GM23338 (cell line): ENCODE measurements at regions not wholly inside any gene's neighbourhood (a gene's known extent, or its start where the extent isn't known, plus 50 kb on each side); places are given as distances from the start of the nearest gene placed in this dataset.

Experiments used
- ATAC-seq: fragments of 200-7000 bp; cut with Tn5 transposase; 3 replicates; pipeline ENCODE4 v1.9.1; 2020
- DNase-seq: peaks from one replicate; pipeline ENCODE4 v3.0.0-alpha.2; 2015; ENCODE audit warnings: low spot score
- H2AFZ ChIP-seq: fragments of 200-600 bp; sonication (generic); 2 replicates; pipeline ENCODE4 v1.8.0; 2016; ENCODE audit warnings: antibody characterized with exemption, mild to moderate bottlenecking, moderate library complexity
- H3F3A ChIP-seq: fragments of 200-600 bp; sonication (generic); replicated peaks from 2 replicates; pipeline ENCODE4 v1.8.0; 2017; ENCODE audit warnings: antibody characterized with exemption, mixed run types, low read depth
- H3K27ac ChIP-seq: fragments of 200-600 bp; sonication (generic); 2 replicates; pipeline ENCODE4 v1.6.1; 2016; ENCODE audit warnings: low read depth
- H3K27me3 ChIP-seq: fragments of 200-600 bp; sonication (generic); 2 replicates; pipeline ENCODE4 v1.8.0; 2016; ENCODE audit warnings: mild to moderate bottlenecking, mixed run types, moderate library complexity; ENCODE audit not compliant: insufficient read depth
- H3K36me3 ChIP-seq: fragments of 200-600 bp; sonication (generic); 2 replicates; pipeline ENCODE4 v1.8.0; 2016; ENCODE audit warnings: mild to moderate bottlenecking; ENCODE audit not compliant: insufficient read depth
- H3K4me1 ChIP-seq: fragments of 200-600 bp; sonication (generic); 2 replicates; pipeline ENCODE4 v1.8.0; 2016; ENCODE audit warnings: mild to moderate bottlenecking, moderate library complexity; ENCODE audit not compliant: insufficient read depth
- H3K4me2 ChIP-seq: fragments of 200-600 bp; sonication (generic); 2 replicates; pipeline ENCODE4 v1.7.1; 2017; ENCODE audit warnings: mixed run types
- H3K4me3 ChIP-seq: fragments of 200-600 bp; sonication (generic); 2 replicates; pipeline ENCODE4 v1.6.1; 2016; ENCODE audit warnings: mixed run types
- H3K79me2 ChIP-seq: fragments of 200-600 bp; sonication (generic); replicated peaks from 2 replicates; pipeline ENCODE4 v1.8.0; 2017; ENCODE audit warnings: mild to moderate bottlenecking; ENCODE audit not compliant: insufficient read depth
- H3K9me2 ChIP-seq: fragments of 200-600 bp; sonication (generic); 2 replicates; pipeline ENCODE4 v1.8.0; 2017; ENCODE audit not compliant: insufficient read depth
- H4K20me1 ChIP-seq: fragments of 200-600 bp; sonication (generic); replicated peaks from 2 replicates; pipeline ENCODE4 v1.8.0; 2017; ENCODE audit warnings: mild to moderate bottlenecking; ENCODE audit not compliant: insufficient read depth
- H3K27ac Mint-ChIP-seq: 2 replicates; pipeline ENCODE4 v1.8.0; 2020; ENCODE audit warnings: inconsistent platforms, mild to moderate bottlenecking, moderate library complexity, mixed read lengths
- H3K27me3 Mint-ChIP-seq: 3 replicates; pipeline ENCODE4 v1.8.0; 2022; ENCODE audit warnings: low read depth, mild to moderate bottlenecking, moderate library complexity, mixed read lengths, inconsistent platforms; ENCODE audit not compliant: insufficient read depth, poor library complexity
- H3K36me3 Mint-ChIP-seq: 3 replicates; pipeline ENCODE4 v1.8.0; 2021; ENCODE audit warnings: low read depth, mild to moderate bottlenecking, inconsistent platforms, moderate library complexity, mixed read lengths
- H3K4me1 Mint-ChIP-seq: 3 replicates; pipeline ENCODE4 v1.8.0; 2020; ENCODE audit warnings: mild to moderate bottlenecking, inconsistent platforms, mixed read lengths
- H3K4me3 Mint-ChIP-seq: 3 replicates; pipeline ENCODE4 v1.8.0; 2021; ENCODE audit warnings: moderate library complexity, mild to moderate bottlenecking, inconsistent platforms, mixed read lengths
- H3K9me3 Mint-ChIP-seq: 3 replicates; pipeline ENCODE4 v1.8.0; 2020; ENCODE audit warnings: moderate library complexity, mild to moderate bottlenecking, inconsistent platforms, mixed read lengths
- CREB1 ChIP-seq: fragments of 250-450 bp; sonication (Bioruptor Pico); IDR thresholded peaks from 2 replicates; pipeline ENCODE4 v1.5.0; 2020; ENCODE audit warnings: low read depth, mild to moderate bottlenecking, moderate library complexity
- ETS1 ChIP-seq: IDR thresholded peaks from 2 replicates; pipeline ENCODE4 v1.6.1; 2016; ENCODE audit warnings: antibody characterized with exemption
- JUNB ChIP-seq: IDR thresholded peaks from one replicate; pipeline ENCODE4 v1.6.1; 2016; ENCODE audit warnings: antibody characterized with exemption; ENCODE audit not compliant: unreplicated experiment
- NANOG ChIP-seq: IDR thresholded peaks from 2 replicates; pipeline ENCODE4 v1.6.1; 2016; ENCODE audit warnings: antibody characterized with exemption, borderline replicate concordance
- POLR2AphosphoS5 ChIP-seq: IDR thresholded peaks from 2 replicates; pipeline ENCODE4 v1.6.1; 2016; ENCODE audit warnings: antibody characterized with exemption, low read depth
- REST ChIP-seq: IDR thresholded peaks from one replicate; pipeline ENCODE4 v1.6.1; 2018; ENCODE audit warnings: antibody characterized with exemption; ENCODE audit not compliant: unreplicated experiment
- ZNF114 ChIP-seq: fragments of 250-450 bp; sonication (Bioruptor Pico); IDR thresholded peaks from 2 replicates; pipeline ENCODE4 v1.5.0; 2020; ENCODE audit warnings: mild to moderate bottlenecking, moderate library complexity
- ZNF331 ChIP-seq: fragments of 250-450 bp; sonication (Bioruptor Pico); IDR thresholded peaks from 2 replicates; pipeline ENCODE4 v1.5.0; 2020; ENCODE audit warnings: low read depth, mild to moderate bottlenecking, moderate library complexity
- ZNF462 ChIP-seq: fragments of 250-450 bp; sonication (Bioruptor Pico); IDR thresholded peaks from 2 replicates; pipeline ENCODE4 v1.5.0; 2020; ENCODE audit warnings: mild to moderate bottlenecking, moderate library complexity

GRCh38 chr15:38638811-38639210 lies 74.2 kb upstream of the RASGRP1 start:
- no peaks in the 10 kb centered on the region for H3F3A ChIP-seq
- Mint-ChIP-seq H3K9me3 (no peaks in the 10 kb centered on the region), H3K27ac (no peak overlapping the region), H3K4me1 (peaks cover 4% of the 10 kb centered on the region; the same call in 2 of the 3 replicates), H3K36me3 (no peaks in the 10 kb centered on the region), H3K4me3 (no peak overlapping the region), H3K27me3 (no peaks in the 10 kb centered on the region)
- H2AFZ ChIP-seq, result no peak overlapping the region
- H3K4me2 ChIP-seq, result no peak overlapping the region
- H3K4me3 ChIP-seq, result no peak overlapping the region
- no peaks in the 10 kb centered on the region for H3K79me2 ChIP-seq
- no peak for ATAC-seq
- TF ChIP-seq JUNB (no peak), NANOG (no peak), ETS1 (no peak), ZNF114 (no peak), CREB1 (no peak), REST (no peak), POLR2AphosphoS5 (no peak), ZNF331 (CRISPR knock-in tag) (no peak), ZNF462 (CRISPR knock-in tag) (no peak)
- H3K4me1 ChIP-seq, result peaks cover 12% of the 10 kb centered on the region; the same call in 1 of the 2 replicates
- DNase-seq, result no peak
- no peak overlapping the region for H3K27ac ChIP-seq
- 0 out of 2 replicates have a peak, but pooled peaks cover 3% of the 10 kb centered on the region for H3K9me2 ChIP-seq
- H4K20me1 ChIP-seq, result no peaks in the 10 kb centered on the region; the same call in 1 of the 2 replicates
- H3K27me3 ChIP-seq, result no peaks in the 10 kb centered on the region; the same call in 1 of the 2 replicates
- H3K36me3 ChIP-seq, result no peaks in the 10 kb centered on the region
